Stomach (tissue), 8 donors: ENCODE measurements at regions not wholly inside any gene's neighbourhood (a gene's known extent, or its start where the extent isn't known, plus 50 kb on each side); places are given as distances from the start of the nearest gene placed in this dataset.

ENCODE experiments used
- DNase-seq, 2 donors: peaks; one replicate each; pipeline versions ENCODE4 v3.0.0 to v3.0.0-alpha.2; 2013 to 2019
- H3K27ac ChIP-seq, 5 donors: fragments of 200-600 bp in 4 of 5; sonication (generic) in 4 of 5; one replicate each; pipeline ENCODE4 v1.5.1; 2013 to 2019; ENCODE audit warnings: mild to moderate bottlenecking in 1 of 5, moderate library complexity in 1 of 5
- H3K27me3 ChIP-seq, 3 donors: fragments of 200-600 bp; sonication (generic); one replicate each; pipeline ENCODE4 v1.5.1; 2017 to 2019; ENCODE audit warnings: mixed run types in 1 of 3
- H3K36me3 ChIP-seq, 4 donors: fragments of 200-600 bp; sonication (generic); 1 replicate in 3 of 4; 2 replicates in 1 of 4; pipeline ENCODE4 v1.5.1; 2016 to 2019
- H3K4me1 ChIP-seq, 4 donors: fragments of 200-600 bp; sonication (generic); one replicate each; pipeline ENCODE4 v1.5.1; 2016 to 2019
- H3K4me3 ChIP-seq, 4 donors: fragments of 200-600 bp; sonication (generic) in 3 of 4; one replicate each; pipeline ENCODE4 v1.5.1; 2016 to 2019; ENCODE audit warnings: mild to moderate bottlenecking in 1 of 4
- H3K9me3 ChIP-seq, 4 donors: fragments of 200-600 bp; sonication (generic); one replicate each; pipeline ENCODE4 v1.5.1; 2016 to 2019
- CTCF ChIP-seq, 7 experiments: fragments of 450-650 bp in 4 of 7; fragments of 200-600 bp in 3 of 7; sonication (generic) in 3 of 7; IDR thresholded peaks; one replicate each; pipeline ENCODE4 v1.5.1; 2016 to 2019; ENCODE audit warnings: antibody characterized with exemption in 7 of 7, control low read depth in 2 of 7, mild to moderate bottlenecking in 1 of 7
- EP300 ChIP-seq: sonication (generic); formaldehyde crosslinking; IDR thresholded peaks from one replicate; pipeline ENCODE4 v1.6.1; 2017; ENCODE audit warnings: antibody characterized with exemption
- POLR2A ChIP-seq, 4 donors: fragments of 450-650 bp; IDR thresholded peaks; one replicate each; pipeline ENCODE4 v1.6.1; 2016; ENCODE audit warnings: antibody characterized with exemption in 4 of 4, control low read depth in 2 of 4, mild to moderate bottlenecking in 1 of 4, moderate library complexity in 1 of 4
- POLR2AphosphoS5 ChIP-seq, 3 donors: sonication (generic); formaldehyde crosslinking; IDR thresholded peaks; one replicate each; pipeline ENCODE4 v1.6.1; 2016; ENCODE audit warnings: antibody characterized with exemption in 3 of 3
- WGBS, 5 donors: extraction: QIAGEN DNeasy Blood & Tissue Kit in 3 of 5; methylation state at CpG; one replicate each; pipeline versions ENCODE4 v1.1.5 to v1.1.7; 2013 to 2018; 5-methylcytosine and 5-hydroxymethylcytosine counted together
- intact Hi-C: fragments of 100-400 bp; cut with DNase I; formaldehyde crosslinking; loops from one replicate; pipeline ENCODE4 v1.15.1; 2023; ENCODE audit warnings: low total_unique reads
- donor health status: healthy with polysubstance abuse.
- donor health status: Bipolar disorder and iron deficiency.
- donor health status: healthy.

- Histone ChIP-seq H3K27me3 (no peaks in the 10 kb centered on the region), H3K27ac (peak overlapping the region in 2 of 5 donors; percentile 69 to 82), H3K9me3 (no peaks in the 10 kb centered on the region), H3K4me1 (peaks cover 12 to 47% (median 36%) of the 10 kb centered on the region in 4 donors), H3K36me3 (peaks cover 0 to 51% (median 32%) of the 10 kb centered on the region in 4 donors), H3K4me3 (no peak overlapping the region)
- 80 to 95% (median 88%) methylated on average over 6 to 7 of the region's 7 CpGs for WGBS, 5 donors
- DNase-seq = no peak
- TF ChIP-seq EP300 = no peak
- TF ChIP-seq POLR2A (IDR thresholded peaks at IDR 0.05) = no peak
- no peak for TF ChIP-seq CTCF (IDR thresholded peaks at IDR 0.05)
- TF ChIP-seq POLR2AphosphoS5 (IDR thresholded peaks at IDR 0.05) = no peak
- intact Hi-C loops = no loop called here
Observed at GRCh38 chr16:27722892-27723450, 173.0 kb downstream of the KATNIP start.

GRCh38 chr16:27723711-27724481 lies 174.0 kb downstream of the KATNIP start:
- Histone ChIP-seq H3K4me1 (peaks cover 12 to 47% (median 36%) of the 10 kb centered on the region in 4 donors), H3K27ac (peak overlapping the region in 3 of 5 donors; percentile 17 to 82 (median 35)), H3K27me3 (no peaks in the 10 kb centered on the region), H3K36me3 (peaks cover 0 to 56% (median 38%) of the 10 kb centered on the region in 4 donors), H3K9me3 (no peaks in the 10 kb centered on the region), H3K4me3 (no peak overlapping the region)
- intact Hi-C loops = no loop called here
- TF ChIP-seq POLR2A (IDR thresholded peaks at IDR 0.05) (no peak), EP300 (no peak), POLR2AphosphoS5 (IDR thresholded peaks at IDR 0.05) (no peak), CTCF (IDR thresholded peaks at IDR 0.05) (no peak)
- no peak for DNase-seq
- 45 to 55% (median 49%) methylated on average over 15 of the region's 15 CpGs for WGBS, 5 donors

GRCh38 chr16:27724482-27725235 lies 174.7 kb downstream of the KATNIP start:
- H3K9me3 ChIP-seq = no peaks in the 10 kb centered on the region
- WGBS, 5 donors = 37 to 57% (median 47%) methylated on average over 8 of the region's 8 CpGs
- intact Hi-C loops = no loop called here
- TF ChIP-seq CTCF (IDR thresholded peaks at IDR 0.05) (no peak), EP300 (no peak), POLR2AphosphoS5 (IDR thresholded peaks at IDR 0.05) (no peak), POLR2A (IDR thresholded peaks at IDR 0.05) (no peak)
- DNase-seq = peak in 1 of 2 donors; percentile 45
- H3K4me1 ChIP-seq = peaks cover 12 to 47% (median 36%) of the 10 kb centered on the region in 4 donors
- no peaks in the 10 kb centered on the region for H3K27me3 ChIP-seq
- peak overlapping the region in 3 of 5 donors; percentile 17 to 82 (median 35) for H3K27ac ChIP-seq
- H3K4me3 ChIP-seq = no peak overlapping the region
- H3K36me3 ChIP-seq = peaks cover 0 to 56% (median 41%) of the 10 kb centered on the region in 4 donors
